HFFc6 (cell line): ENCODE measurements at regions not wholly inside any gene's neighbourhood (a gene's known extent, or its start where the extent isn't known, plus 50 kb on each side); places are given as distances from the start of the nearest gene placed in this dataset.

Experiments used
- DNase-seq: peaks from one replicate; pipeline ENCODE4 v3.0.0-alpha.2; 2018
- H3K27ac Mint-ChIP-seq: 2 replicates; pipeline ENCODE4 v1.8.0; 2020; ENCODE audit warnings: mild to moderate bottlenecking, mixed read lengths
- H3K27me3 Mint-ChIP-seq: 2 replicates; pipeline ENCODE4 v1.8.0; 2021; ENCODE audit warnings: mild to moderate bottlenecking, moderate library complexity, mixed read lengths; ENCODE audit not compliant: insufficient read depth
- H3K36me3 Mint-ChIP-seq: 2 replicates; pipeline ENCODE4 v1.8.0; 2021; ENCODE audit warnings: low read depth, mixed read lengths
- H3K4me1 Mint-ChIP-seq: 2 replicates; pipeline ENCODE4 v1.8.0; 2020; ENCODE audit warnings: low read depth, mixed read lengths
- H3K4me3 Mint-ChIP-seq: 2 replicates; pipeline ENCODE4 v1.8.0; 2020; ENCODE audit warnings: mild to moderate bottlenecking, moderate library complexity, mixed read lengths
- H3K9me3 Mint-ChIP-seq: 2 replicates; pipeline ENCODE4 v1.8.0; 2020; ENCODE audit warnings: mild to moderate bottlenecking, mixed read lengths
- CTCF ChIP-seq: fragments of 200-600 bp; sonication (generic); IDR thresholded peaks from 2 replicates; pipeline ENCODE4 v1.5.0; 2021; ENCODE audit warnings: antibody characterized with exemption, mild to moderate bottlenecking

GRCh38 chr2:16316456-16317210, 349.0 kb downstream of the CYRIA start:
- H3K27me3 Mint-ChIP-seq, result no peaks in the 10 kb centered on the region
- no peak for DNase-seq
- peaks cover 6% of the 10 kb centered on the region; the same call in 1 of the 2 replicates for H3K36me3 Mint-ChIP-seq
- no peak for TF ChIP-seq CTCF
- no peak overlapping the region for H3K27ac Mint-ChIP-seq
- H3K4me1 Mint-ChIP-seq, result no peaks in the 10 kb centered on the region
- no peak overlapping the region for H3K4me3 Mint-ChIP-seq
- H3K9me3 Mint-ChIP-seq, result peaks cover 81% of the 10 kb centered on the region

DNA sequence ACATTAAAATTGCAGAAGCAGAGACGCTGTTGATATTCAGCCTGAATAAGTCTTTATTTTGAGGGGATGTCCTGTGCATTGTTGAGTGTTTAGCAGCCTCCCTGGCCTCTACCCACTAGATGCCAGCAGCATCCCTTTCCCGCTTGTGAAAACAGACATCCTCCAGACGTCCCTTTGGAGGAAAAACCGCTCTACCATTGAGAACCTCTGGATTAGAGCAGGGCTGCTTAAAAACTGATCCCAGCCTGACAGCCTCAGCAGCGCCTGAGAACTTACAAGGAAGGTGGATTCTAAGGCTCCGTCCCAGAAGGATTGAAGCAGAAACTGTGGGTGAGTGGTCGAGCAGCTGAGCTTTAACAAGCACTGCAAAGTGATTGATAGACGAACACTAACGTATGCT, 349.7 kb downstream of the CYRIA start:
- no peak for TF ChIP-seq CTCF
- H3K4me3 Mint-ChIP-seq, result no peak overlapping the region
- no peaks in the 10 kb centered on the region for H3K4me1 Mint-ChIP-seq
- H3K27me3 Mint-ChIP-seq, result no peaks in the 10 kb centered on the region
- H3K36me3 Mint-ChIP-seq, result peaks cover 6% of the 10 kb centered on the region; the same call in 1 of the 2 replicates
- no peak overlapping the region for H3K27ac Mint-ChIP-seq
- no peak for DNase-seq
- peaks cover 82% of the 10 kb centered on the region for H3K9me3 Mint-ChIP-seq

- no peak for DNase-seq
- Mint-ChIP-seq H3K9me3 (peaks cover 86% of the 10 kb centered on the region), H3K27me3 (no peaks in the 10 kb centered on the region), H3K4me3 (no peak overlapping the region), H3K36me3 (peaks cover 6% of the 10 kb centered on the region; the same call in 1 of the 2 replicates), H3K27ac (no peak overlapping the region), H3K4me1 (no peaks in the 10 kb centered on the region)
- TF ChIP-seq CTCF, result no peak
These were observed 350.2 kb downstream of the CYRIA start for GRCh38 chr2:16315458-16315835.

GRCh38 chr2:16314691-16315457, 350.8 kb downstream of the CYRIA start:
- TF ChIP-seq CTCF, result no peak
- no peaks in the 10 kb centered on the region for H3K4me1 Mint-ChIP-seq
- H3K27ac Mint-ChIP-seq, result no peak overlapping the region
- peaks cover 82% of the 10 kb centered on the region for H3K9me3 Mint-ChIP-seq
- H3K27me3 Mint-ChIP-seq, result no peaks in the 10 kb centered on the region
- no peak for DNase-seq
- H3K4me3 Mint-ChIP-seq, result no peak overlapping the region
- peaks cover 6% of the 10 kb centered on the region; the same call in 1 of the 2 replicates for H3K36me3 Mint-ChIP-seq

DNA sequence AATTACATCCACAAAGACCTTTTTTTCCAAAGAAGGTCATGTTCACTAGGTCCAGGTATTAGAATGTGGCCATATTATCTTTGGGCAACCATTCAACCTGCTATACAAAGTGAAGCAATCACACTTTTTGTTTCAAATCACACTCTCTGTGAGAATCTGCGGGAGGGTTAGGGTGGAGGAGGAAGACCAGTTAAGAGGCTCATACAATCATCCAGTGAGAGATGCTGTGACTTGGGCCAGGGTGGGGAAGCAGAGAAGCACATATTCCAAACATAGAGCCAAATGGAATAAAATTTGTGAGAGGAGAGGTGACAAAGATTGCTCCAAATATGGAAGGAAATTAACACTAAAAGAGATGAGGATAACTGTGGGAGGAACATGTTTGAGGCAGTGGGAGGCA, 351.6 kb downstream of the CYRIA start:
- Mint-ChIP-seq H3K9me3 (peaks cover 76% of the 10 kb centered on the region), H3K27ac (no peak overlapping the region), H3K36me3 (peaks cover 6% of the 10 kb centered on the region; the same call in 1 of the 2 replicates), H3K4me1 (no peaks in the 10 kb centered on the region), H3K4me3 (no peak overlapping the region), H3K27me3 (no peaks in the 10 kb centered on the region)
- DNase-seq, result no peak
- TF ChIP-seq CTCF, result no peak
